ENCODE measurements at regions not wholly inside any gene's neighbourhood (a gene's known extent, or its start where the extent isn't known, plus 50 kb on each side); places are given as distances from the start of the nearest gene placed in this dataset.

DNA sequence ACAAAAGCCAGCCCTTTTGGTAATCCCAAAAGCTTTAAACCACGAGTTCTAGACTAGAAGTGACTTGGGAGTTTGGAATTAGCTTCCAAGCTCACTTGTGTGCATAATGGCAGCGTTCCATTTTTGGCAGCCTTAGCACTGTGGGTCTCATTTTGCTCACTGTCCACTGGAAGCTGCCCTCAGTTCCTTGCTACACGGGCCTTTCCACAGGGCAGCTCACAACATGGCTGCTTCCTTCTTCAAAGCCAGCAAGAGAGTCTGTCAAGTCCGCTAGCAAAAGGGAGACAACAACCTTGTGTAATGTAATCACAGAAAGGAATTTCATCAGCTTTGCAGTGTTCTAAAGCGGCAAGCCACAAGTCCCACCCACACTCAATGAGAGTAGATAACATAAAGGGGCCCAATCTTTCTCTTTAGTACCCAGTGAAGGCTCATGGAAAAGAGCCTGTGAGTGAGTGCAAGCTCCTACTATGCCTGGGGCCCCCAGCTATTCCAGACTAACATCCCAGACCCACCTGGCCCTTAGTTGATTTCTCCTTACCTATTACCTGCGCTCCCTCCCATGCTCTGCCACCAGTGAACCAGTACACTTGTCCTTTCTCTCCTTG is 168.5 kb upstream of the FOXN2 start:
- FAIRE-seq: no peak

DNA sequence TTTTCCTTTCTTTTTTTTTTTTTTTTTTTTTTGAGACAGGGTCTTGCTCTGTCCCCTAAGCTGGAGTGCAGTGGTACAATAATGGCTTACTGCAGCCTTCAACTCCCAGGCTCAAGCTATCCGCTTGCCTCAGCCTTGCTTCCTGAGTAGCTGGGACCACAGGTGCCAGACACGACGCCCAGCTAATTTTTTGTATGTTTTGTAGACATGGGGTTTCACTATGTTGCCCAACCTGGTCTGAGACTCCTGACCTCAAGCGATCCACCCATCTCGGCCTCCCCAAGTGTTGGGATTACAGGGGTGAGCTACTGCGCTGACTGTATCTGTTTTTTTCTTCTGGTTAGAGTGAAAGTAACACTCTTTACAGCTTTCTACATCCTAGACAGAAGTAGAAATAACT is 167.9 kb upstream of the FOXN2 start:
- FAIRE-seq: no peak

DNA sequence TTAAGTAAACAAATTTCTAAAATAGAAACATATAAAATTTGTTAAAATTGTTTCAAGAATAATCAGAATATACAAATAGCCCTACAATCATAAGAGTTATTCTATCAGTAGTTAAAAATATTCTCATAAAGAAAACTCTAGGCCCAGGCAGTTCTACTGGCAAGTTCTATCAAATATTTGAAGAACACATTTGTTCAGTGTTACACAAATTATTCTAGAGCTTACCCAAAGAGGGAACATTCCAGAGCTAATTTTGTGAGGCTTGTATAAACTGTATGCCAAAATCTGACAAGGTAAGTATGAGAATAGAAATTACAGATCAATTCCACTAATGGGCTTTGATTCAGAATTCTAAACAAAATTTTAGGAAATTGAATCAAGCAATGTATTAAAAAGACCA is 166.8 kb upstream of the FOXN2 start:
- FAIRE-seq: peak; percentile 63

DNA sequence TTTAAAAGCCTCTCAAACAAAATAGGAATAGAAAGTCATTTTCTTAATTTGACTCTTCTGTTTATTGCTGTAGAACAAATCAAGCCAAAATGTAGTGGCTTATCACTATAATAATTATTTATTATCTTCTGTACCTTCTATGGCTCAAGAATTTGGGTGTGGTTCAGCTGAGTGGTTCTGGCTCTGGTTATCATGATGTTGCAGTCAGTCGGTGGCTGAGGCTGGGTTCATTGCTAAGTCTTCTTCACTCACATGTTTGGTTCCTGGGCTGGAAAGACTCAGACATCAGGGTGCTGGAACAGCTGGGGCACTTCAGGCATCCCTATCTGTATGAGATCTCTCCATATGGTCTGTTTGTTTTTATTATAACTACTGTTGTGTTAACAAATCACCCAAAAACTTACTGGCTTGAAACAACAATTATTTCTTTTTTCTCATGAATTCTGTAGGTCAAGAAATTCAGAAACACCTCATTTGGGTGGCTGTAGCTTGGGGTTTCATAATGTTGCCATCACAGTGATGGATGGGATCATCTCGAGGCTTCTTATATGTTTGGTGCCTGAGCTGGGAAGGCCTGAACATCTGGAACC is 165.5 kb upstream of the FOXN2 start:
- FAIRE-seq: no peak

DNA sequence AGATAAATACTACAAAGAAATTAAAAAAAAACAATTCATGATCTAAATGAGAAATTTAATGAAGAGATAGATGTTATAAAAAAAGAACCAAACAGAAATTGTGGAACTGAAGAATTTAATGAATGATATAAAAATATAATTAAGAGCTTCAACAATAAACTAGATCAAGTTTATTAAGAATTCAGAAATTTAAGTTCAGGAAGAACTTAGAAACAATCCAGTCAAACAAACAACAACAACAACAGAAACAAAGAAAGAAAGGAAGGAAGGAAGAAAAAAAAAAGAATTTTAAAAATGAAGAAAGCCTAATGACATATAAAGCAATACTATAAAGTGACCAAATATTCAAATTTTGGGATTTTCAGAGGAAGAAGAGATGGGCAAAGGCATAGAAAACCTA is 157.3 kb upstream of the FOXN2 start:
- peak; percentile 61 for FAIRE-seq

DNA sequence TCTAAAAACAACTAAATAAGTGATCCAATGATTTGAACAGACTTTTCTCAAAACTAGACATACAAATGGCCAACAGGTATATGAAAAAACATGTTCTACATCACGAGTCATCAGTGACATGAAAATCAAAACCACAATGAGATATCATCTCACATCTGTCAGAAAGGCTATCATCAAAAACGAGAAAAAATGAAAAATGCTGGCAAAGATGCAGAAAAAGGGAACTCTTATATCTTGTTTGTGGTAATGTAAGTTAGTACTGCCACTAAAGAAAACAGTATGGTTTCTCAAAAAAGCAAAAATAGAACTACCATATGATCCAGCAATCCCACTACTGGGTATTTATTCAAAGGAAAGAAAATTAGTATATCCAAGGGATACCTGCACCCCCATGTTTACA is 152.9 kb upstream of the FOXN2 start:
- FAIRE-seq: no peak

DNA sequence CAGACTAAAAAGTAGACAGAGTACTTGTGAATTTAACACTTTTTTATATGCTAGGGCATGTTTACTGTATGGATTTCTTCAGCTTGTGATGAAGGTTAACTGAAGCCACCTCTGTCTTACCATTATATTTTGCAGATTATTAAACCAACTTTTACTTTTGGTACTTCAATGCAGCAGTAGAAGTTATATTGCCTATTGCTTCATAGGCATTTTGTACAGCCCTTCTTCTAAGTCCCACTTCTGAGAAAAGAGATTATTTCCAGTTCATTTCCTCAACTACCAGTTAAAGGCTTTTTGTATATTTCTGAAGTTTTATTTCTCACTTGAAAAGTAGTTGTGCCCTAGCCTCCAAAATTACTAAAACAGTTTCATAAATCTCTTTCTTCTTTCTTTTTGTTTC is 151.7 kb upstream of the FOXN2 start:
- no peak for FAIRE-seq

DNA sequence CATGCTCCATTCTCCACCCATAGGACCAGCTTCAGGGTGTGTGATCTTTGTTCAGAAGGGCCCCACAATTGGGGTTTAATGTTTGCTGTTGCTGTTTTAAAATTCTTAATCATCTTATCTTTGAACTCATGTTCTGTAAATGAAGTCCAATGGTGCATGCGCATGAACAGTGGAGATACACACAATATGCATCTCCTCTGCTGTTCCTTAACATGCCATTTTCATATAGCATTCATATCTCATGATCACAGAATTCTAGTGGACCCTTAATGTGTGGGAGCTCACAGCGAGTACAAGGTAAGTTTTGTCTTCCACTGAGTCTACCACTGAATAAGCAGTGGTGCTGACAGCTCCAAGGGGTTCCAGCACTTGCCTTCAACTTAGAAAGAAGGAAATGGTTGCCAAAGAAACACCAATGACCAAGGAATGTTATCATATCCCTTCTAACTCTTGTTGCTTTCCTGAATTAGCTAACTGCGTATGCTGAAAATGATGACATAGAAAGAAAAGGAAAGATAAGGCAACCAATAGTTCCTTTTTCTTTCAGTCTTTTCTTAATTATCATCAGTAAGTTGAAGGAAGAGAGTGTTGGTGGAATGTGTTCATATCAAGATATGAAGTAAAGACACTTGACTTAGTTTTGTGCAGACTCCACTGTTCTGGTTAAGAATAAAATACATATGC is 149.3 kb upstream of the FOXN2 start:
- FAIRE-seq: no peak

DNA sequence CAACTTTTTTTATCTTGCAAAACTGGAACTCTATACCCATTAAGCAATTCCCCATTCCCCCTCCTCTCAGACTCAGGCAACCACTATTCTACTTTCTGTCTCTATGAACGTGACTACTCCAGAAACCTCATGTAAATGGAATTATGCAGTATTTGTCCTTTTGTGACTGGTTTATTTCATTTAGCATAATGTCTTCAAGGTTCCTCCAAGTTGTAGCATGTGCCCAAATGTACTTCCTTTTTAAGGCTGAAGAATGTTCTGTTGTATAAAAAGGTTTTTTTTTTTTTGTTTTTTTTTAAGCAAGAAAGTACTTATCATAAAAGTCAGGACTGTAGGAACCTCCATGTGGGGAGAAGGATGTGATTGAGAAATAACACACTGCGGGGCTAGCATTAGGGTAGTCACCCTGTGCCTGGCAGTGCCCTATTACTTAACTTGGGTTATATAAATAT is 145.3 kb upstream of the FOXN2 start:
- FAIRE-seq: no peak

DNA sequence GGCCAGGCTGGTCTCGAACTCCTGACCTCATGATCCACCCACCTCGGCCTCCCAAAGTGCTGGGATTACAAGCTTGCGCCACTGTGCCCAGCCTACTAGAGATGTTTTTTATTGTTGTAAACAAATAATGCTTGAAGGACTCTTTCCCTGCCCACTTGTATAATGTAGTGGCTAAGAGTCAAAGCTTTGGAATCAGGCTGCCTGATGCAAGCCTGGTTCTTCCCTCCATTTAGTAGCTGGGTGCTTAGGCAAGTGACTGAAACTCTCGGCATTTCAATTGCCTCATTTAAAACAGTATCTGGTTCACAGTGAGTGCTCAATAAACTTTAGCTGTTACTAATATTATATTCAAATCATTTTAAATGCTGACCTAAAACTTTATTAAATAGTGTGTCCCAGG is 144.2 kb upstream of the FOXN2 start:
- no peak for FAIRE-seq

DNA sequence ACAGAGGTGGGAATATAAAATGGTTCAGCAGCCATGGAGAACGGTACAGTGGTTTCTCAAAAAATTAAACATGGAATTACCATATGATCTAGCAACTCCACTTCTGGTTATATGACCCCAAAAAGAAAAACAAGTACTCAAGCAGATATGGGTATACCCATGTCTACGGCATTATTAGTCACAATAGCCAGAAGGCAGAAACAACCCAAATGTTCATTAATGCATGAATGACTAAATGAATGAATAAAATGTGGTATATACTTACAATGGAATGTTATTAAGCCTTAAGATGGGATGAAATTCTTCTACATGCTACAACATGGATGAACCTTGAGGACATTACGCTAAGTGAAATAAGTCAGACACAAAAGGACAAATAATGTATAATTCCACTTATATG is 141.3 kb upstream of the FOXN2 start:
- FAIRE-seq: no peak

DNA sequence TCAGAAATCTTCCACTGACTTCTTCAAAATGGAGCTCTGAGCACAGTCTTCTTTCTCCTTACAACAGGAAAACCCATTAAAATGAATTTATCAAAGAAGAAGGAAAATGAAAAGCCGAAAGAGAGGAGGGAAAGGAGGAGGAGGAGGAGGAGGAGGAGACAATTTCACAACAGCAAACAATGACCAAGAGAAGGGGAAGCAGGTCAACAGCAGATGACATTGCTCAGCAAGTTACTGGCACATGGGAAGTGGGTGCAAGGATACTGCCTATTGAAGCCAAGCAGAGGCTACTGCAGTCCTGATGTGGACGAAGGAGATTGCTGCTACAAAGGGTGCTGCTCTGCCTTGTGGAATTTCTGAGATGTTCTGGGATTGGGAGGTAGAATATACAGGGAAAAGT is 140.0 kb upstream of the FOXN2 start:
- no peak for FAIRE-seq

DNA sequence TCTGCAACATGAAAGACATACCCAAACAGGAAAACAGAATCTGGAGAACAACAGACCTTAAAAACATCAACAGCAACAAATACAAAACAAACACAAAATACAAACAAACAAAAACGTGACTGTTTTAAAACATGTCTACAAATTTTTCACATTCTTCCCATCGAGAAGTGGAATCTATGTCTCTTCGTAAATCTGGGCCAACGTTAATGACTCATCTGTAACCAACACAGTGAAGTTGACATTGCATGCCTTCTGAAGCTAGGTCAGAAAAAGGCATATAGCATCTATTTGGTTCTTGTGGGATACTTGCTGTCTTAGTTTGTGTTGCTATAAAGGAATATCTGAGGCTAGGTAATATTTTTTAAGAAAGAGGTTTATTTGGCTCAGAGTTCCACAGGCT is 139.2 kb upstream of the FOXN2 start:
- FAIRE-seq: peak; percentile 59

DNA sequence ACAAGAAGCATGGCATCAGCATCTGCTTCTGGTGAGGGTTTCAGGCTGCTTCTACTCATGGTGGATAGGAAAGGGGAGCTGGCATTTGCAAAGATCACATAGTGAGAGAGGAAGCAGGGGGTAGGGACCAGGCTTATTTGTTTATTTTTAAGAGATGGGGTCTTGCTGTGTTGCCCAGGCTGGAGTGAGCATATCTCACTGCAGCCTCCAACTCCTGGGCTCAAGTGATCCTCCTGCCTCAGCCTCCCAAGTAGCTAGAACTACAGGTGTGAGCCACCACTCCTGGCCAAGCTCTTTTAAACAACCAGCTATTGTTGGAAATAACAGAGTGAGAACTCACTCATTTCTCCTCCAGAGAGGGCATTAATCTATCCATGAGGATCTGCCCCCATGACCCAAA is 138.8 kb upstream of the FOXN2 start:
- no peak for FAIRE-seq

DNA sequence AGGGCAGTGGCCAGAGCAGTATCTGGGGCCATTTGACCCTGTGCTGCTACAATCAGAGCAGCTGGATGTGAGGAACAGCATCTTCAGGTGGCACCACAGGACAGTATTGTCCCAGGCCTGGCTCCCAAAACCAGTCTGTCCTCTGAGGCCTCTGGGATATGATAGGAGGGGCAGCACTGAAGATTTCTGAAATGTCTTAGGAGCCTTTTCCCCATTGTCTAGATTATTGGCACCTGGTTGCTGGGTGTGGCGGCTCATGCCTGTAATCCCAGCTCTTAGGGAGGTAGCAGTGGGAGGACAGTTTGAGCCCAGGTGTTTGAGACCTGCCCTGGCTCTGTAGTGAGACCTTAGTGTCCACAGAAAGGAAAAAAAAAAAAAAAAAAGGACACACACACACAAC is 137.6 kb upstream of the FOXN2 start:
- FAIRE-seq: no peak

DNA sequence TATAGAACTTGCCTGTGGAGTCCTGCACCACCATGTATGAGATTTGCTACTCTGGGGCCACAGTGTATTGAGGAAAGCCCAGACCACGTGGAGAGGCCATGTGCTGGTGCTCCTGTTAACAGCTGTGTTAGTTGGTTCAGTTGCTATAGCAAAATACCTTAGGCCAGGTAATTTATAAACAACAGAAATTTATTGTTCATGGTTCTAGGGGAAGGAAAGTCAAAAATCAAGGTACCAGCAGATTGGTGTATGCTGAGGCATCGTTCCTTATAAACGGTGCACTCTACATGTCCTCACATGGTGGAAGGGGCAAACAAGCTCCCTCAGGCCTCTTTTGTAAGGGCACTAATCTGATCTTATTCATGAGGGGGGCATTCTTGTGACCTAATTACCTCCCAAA is 135.9 kb upstream of the FOXN2 start:
- FAIRE-seq: no peak

DNA sequence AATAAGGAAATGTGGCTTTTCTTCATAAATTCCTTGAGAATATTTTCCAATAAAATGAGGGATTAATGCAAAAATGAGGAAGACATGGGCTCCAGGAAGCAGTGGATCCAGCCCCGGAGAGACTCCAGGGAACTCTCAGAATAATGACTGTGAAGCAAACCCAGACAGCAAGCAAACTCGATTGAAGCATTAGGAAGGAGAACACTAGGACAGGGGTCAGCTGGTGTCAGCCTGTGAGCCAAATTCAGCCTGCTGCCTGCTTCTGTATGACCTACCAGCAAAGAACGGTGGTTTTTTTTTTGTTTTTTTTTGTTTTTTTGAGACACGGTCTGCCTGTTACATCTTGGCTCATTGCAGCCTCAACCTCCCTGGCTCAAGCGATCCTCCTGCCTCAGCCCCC is 133.9 kb upstream of the FOXN2 start:
- no peak for FAIRE-seq

DNA sequence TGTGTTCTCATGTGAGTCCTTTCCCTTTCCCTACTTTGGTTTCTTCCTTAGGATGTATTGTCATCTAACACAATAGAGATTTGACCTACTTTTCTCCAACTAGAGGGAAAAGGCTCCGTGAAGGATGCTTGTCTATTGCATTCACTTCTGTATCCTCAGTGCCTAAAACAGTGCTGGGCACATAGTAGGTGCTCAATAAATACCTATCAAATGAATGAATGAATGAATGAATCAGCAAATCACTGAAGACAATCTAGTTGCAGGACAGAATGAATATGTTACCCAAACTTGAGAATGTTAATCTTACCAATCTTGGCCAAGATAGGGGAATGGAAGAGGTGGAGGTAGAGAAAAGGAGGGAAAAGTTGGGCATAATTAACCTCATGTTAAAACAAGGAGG is 131.2 kb upstream of the FOXN2 start:
- no peak for FAIRE-seq

DNA sequence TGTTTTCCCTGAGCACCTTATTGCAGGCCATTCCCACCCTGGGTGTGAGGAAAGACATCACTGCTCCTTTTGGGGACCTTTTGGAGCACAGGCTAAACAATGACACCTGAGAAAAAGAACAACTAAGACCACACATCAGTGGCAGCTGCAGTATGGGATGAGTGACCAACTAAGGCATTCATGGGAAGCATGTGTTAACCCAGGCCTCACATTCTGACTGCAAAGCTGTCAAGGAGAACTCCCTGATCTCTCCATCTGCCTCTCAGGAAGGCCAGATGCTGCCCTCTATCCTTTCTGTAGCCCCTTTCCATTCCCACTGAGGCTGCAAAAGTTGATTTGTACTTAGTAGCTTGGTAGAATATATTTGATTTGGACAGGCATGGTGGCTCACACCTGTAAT is 130.5 kb upstream of the FOXN2 start:
- FAIRE-seq: no peak

DNA sequence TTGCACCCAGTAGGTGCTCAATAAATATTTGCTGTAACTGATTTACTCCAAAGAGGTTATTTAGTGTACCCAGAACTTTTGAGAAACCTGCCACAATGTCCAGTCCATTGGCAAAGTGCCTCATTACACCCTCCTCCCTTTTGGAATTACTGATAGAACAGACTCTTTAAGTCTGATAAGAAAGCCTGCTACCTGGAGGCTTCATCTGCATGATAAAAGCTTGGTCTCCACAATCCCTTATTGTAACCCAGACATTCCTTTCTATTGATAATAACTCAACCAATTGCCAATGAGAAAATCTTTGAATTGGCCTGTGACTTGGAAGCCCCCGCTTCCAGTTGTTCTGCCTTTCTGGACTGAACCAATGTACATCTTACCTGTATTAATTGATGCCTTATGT is 127.0 kb upstream of the FOXN2 start:
- FAIRE-seq: no peak

DNA sequence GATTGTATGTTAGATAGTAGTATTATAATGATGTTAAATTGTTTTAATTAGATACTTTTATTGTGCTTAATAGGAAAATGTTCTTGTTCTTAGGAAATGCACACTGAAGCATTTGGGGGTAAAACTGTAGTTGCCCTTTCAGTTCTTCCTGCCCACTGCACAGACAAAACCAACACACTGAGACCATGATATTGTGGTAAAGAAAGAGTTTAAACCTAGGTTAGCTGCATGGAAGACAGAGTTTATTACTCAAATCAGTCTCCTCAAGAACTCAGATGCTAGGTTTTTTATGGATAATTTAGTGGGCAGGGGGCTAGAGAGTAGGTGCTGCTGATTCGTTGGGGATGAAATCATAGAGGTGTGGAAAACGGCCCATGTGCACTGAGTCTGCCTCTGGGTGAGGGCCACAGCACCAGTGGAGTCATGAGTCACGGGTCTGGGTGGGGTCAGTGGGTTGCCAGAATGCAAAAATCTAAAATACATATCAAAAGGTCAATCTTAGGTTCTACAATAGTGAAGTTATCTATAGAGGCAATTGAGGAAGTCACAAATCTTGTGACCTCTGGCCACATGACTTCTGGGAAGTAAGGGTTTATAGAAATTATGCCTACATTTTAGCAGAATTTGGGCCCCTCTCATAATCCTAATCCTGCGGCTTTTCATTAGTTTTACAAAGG is 124.8 kb upstream of the FOXN2 start:
- no peak for FAIRE-seq

DNA sequence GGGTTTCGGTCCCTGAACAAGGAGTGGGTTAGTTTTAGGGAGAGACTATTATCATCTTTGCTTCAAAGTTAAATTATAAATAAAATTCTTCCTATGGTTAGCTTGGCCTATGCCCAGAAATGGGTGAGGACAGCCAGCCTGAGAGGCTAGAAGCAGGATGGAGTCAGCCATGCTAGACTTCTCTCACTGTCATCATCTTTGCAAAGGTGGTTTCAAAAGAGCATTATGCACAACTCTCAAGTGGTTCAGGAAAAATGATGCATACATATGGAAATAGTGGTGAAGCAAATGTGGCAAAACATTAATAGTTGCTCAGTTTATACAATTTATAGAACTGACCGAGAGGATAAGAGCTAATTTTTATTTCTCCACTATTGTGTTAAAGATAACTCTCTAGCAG is 124.3 kb upstream of the FOXN2 start:
- no peak for FAIRE-seq

DNA sequence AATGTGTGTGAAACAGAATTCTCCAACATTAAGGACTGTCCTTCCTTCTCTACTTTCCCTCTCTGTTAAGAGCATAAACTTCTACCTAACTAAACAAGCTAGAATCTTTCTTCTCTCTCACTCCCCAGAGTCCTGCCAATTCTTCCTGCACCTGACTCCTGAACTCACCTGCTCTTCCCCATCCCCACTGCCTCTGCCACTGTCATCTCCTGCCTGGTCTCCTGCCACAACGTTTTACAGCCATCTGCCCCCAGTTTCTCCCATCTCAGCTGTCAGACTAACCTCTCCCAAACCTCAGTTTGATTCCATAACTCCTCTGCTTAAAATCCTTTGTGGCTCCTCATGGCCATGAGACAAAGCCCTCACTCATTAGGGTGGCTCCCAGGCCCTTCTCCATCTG is 119.8 kb upstream of the FOXN2 start:
- FAIRE-seq: no peak

DNA sequence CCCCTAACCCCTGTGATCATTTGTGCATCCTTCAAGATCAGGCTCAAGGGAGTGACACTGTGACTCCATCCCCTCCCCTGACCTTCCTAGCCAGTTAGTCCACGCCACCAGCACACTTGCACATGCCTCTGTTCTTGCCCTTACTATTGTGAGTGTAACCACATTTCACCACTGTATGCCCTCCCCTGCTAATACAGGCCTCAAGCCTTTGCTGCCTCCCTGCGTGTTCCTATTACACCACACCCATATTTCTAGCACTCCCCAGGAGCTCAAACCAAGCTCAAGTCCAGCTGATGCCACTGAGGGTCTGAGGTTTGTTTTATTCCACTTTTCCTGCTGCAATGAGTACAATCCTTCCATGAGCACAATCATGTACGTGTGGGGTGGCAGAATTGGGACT is 119.3 kb upstream of the FOXN2 start:
- no peak for FAIRE-seq
